IPS-18c (cell line): ENCODE measurements at regions not wholly inside any gene's neighbourhood (a gene's known extent, or its start where the extent isn't known, plus 50 kb on each side); places are given as distances from the start of the nearest gene placed in this dataset.

ENCODE experiments used
- H3K4me3 ChIP-seq: 2 replicates; pipeline ENCODE4 v1.7.0; 2013; ENCODE audit warnings: low read depth, mild to moderate bottlenecking, low read length, moderate library complexity; ENCODE audit not compliant: insufficient read depth
- H3K9me3 ChIP-seq: one replicate; pipeline ENCODE4 v1.6.1; 2013; ENCODE audit warnings: mild to moderate bottlenecking, low read length, moderate library complexity; ENCODE audit not compliant: control insufficient read depth, insufficient read depth

GRCh38 chr11:28457481-28458065 lies 349.4 kb downstream of the METTL15 start:
- Histone ChIP-seq H3K9me3 (no peaks in the 10 kb centered on the region), H3K4me3 (no peak overlapping the region)

DNA sequence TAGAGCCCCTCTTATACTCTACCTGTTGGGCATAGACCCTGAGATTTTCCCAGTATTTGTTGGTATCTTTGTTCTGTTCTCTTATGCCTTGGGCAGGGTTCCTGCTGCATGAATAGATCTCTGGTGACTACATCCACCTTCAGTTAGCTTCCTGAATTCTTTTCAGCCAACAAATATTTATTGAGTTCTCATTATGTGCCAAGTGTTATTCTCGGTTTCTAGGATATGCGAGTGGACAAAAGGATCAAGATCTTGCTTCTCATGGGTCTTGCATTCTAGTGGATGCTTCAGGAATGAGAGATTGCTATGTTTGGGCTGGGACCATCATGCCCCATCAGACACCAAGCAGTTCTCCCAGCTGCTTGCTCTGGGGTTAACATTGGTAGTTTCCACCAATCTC lies 340.0 kb downstream of the METTL15 start:
- Histone ChIP-seq H3K9me3 (no peaks in the 10 kb centered on the region), H3K4me3 (no peak overlapping the region)

- Histone ChIP-seq H3K4me3 (no peak overlapping the region), H3K9me3 (no peaks in the 10 kb centered on the region)
Measured at GRCh38 chr11:28447226-28447625, 339.0 kb downstream of the METTL15 start.

GRCh38 chr11:28442131-28442530 lies 333.9 kb downstream of the METTL15 start:
- no peaks in the 10 kb centered on the region for H3K9me3 ChIP-seq
- no peak overlapping the region for H3K4me3 ChIP-seq

DNA sequence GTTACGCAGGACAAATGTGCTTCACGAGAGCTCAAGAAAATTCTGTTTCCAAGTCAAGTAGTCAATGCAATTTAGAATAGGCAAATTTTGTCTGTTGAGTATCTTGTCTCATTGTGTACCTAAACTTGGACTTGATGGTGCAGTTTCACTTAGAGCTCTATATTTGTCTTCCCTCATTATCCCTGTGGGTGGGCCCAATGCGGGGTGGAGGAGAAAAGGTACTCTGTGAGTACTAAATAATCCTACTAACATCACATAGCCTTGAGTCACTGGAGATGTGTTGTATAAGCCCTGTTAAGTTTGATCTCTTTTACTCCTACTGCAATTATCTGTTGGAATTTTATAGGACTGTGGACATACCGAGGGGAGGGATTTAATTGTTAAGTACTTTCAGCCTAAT lies 331.2 kb downstream of the METTL15 start:
- no peaks in the 10 kb centered on the region for H3K9me3 ChIP-seq

GRCh38 chr11:28420099-28420498 lies 311.9 kb downstream of the METTL15 start:
- Histone ChIP-seq H3K9me3 (peaks cover 2% of the 10 kb centered on the region), H3K4me3 (no peak overlapping the region)

More for the DNA sequence above, 331.2 kb downstream of the METTL15 start:
- H3K4me3 ChIP-seq, result no peak overlapping the region

DNA sequence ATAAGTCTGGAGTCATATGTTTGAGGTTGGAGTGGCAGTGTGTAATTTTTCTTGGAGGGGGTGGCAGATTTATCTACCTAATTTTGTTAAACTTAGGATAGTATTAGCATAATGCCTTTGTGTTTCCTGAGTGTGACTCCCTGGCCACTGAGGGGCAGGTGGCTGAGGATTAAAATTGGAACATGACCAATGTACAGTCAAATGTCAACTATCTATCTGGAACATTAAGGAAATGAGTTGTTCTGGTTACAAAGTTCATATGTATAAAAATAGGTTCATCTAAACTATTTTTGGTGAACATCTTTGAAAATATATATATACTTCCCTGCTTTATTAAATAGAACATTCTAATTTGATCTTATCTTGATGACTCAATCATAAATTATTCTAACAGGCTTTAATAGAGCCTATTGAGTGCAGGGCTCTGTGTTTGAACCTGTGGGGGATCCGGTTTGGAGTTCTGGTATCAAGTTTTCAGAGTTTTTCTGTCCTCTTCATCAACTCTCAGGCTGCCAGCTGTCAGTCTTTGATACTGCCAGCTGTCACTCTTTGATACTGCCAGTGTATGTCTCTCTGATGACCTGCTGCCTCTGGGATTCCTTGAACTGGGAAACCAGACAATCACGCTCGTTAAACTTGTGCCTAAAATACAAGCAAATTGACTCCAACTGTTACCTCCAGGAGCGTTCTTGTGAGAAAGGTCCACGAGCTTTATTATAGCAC lies 309.6 kb downstream of the METTL15 start:
- Histone ChIP-seq H3K9me3 (peaks cover 2% of the 10 kb centered on the region), H3K4me3 (no peak overlapping the region)

GRCh38 chr11:28412029-28412428 lies 303.8 kb downstream of the METTL15 start:
- Histone ChIP-seq H3K4me3 (no peak overlapping the region), H3K9me3 (peaks cover 2% of the 10 kb centered on the region)

GRCh38 chr11:28401446-28401845 lies 293.3 kb downstream of the METTL15 start:
- Histone ChIP-seq H3K9me3 (no peaks in the 10 kb centered on the region), H3K4me3 (no peak overlapping the region)

- Histone ChIP-seq H3K9me3 (no peaks in the 10 kb centered on the region), H3K4me3 (no peak overlapping the region)
Measured at GRCh38 chr11:28400331-28401100, 292.3 kb downstream of the METTL15 start.

- Histone ChIP-seq H3K4me3 (no peak overlapping the region), H3K9me3 (no peaks in the 10 kb centered on the region)
Measured at GRCh38 chr11:28393348-28393747, 285.2 kb downstream of the METTL15 start.

DNA sequence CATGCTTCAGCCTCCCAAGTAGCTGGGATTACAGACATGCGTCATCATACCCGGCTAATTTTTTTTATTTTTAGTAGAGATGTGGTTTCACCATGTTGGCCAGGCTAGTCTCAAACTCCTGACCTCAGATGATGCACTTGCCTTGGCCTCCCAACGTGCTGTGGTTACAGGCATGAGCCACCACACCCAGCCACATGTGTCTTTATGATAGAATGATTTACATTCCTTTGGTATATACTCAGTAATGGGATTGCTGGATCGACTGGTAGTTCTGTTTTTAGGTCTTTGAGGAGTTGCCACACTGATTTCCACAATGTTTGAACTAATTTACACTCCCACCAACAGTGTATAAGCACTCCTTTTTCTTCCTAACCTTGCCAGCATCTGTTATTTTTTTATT lies 276.2 kb downstream of the METTL15 start:
- H3K4me3 ChIP-seq, result no peak overlapping the region
- H3K9me3 ChIP-seq, result no peaks in the 10 kb centered on the region

GRCh38 chr11:28383456-28383855 lies 275.3 kb downstream of the METTL15 start:
- no peak overlapping the region for H3K4me3 ChIP-seq
- no peaks in the 10 kb centered on the region for H3K9me3 ChIP-seq
